ENCODE measurements at regions not wholly inside any gene's neighbourhood (a gene's known extent, or its start where the extent isn't known, plus 50 kb on each side); places are given as distances from the start of the nearest gene placed in this dataset.

DNA sequence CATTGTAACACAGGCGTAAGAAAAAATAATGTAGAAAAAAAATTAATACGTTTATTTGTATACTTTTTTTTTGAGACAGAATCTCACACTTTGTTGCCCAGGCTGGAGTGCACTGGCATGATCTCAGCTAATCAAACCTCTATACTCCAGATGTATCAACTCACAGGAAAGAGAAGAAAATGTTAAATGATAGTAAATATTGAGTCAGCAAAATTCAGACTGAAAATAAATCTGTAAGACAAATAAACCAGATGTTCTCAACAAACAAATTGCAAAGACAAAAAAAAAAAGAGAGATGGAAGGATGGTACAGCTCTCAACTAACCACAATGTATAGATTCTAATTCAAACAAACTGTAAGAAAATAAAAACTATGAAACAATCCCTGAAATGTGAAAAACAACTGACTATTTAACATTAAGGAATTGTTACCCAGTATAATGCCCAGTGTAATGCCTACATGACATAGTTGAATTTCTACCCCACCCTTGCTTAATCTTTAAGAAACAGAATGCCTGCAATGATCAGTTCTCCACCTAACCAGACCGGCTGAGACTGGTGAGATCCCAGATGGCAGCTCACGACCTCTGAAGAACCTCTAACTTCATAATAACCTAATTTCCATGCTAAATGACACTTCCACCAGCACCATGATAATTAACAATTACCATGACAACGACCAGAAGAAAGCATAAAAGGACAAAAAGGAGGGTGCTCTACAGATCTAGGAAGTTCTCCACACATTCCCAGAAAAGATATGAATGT is 272.0 kb upstream of the GNAI1 start:
- H3K4me3 ChIP-seq (replicated peaks in 1 of 2; ENCODE audit: low read depth in 2 of 2, low read length in 2 of 2) = no peak overlapping the region
- TF ChIP-seq, protein P1, sequence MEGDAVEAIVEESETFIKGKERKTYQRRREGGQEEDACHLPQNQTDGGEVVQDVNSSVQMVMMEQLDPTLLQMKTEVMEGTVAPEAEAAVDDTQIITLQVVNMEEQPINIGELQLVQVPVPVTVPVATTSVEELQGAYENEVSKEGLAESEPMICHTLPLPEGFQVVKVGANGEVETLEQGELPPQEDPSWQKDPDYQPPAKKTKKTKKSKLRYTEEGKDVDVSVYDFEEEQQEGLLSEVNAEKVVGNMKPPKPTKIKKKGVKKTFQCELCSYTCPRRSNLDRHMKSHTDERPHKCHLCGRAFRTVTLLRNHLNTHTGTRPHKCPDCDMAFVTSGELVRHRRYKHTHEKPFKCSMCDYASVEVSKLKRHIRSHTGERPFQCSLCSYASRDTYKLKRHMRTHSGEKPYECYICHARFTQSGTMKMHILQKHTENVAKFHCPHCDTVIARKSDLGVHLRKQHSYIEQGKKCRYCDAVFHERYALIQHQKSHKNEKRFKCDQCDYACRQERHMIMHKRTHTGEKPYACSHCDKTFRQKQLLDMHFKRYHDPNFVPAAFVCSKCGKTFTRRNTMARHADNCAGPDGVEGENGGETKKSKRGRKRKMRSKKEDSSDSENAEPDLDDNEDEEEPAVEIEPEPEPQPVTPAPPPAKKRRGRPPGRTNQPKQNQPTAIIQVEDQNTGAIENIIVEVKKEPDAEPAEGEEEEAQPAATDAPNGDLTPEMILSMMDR (IDR thresholded peaks at IDR 0.05; ENCODE audit: low read depth, low read length) = no peak
- DNase-seq (ENCODE audit: low read depth in 2 of 2) = no peak

DNA sequence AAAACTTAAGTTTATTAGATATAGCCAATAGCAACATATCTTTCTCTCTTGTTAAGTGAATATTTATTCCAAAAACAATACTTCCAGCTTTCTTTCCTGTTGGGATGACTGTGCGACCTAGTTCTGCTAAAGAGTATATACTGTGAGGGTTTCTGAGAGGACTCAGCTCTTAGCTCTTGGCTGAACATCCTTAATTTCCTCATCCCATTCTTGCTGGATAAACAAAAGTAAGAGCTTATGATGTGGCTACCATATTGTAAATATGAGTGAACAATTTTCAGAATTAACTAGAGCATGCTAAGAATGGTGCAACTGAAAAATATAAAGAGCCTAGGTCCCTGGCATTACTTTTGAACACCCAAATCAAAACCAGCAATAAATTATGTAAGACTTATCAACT is 279.5 kb upstream of the GNAI1 start:
- H3K4me3 ChIP-seq (replicated peaks in 1 of 2; ENCODE audit: low read depth in 2 of 2, low read length in 2 of 2) = no peak overlapping the region
- TF ChIP-seq, protein P1 (IDR thresholded peaks at IDR 0.05; ENCODE audit: low read depth, low read length) = no peak
- peak in 1 of 2 donors; percentile 7 for DNase-seq (ENCODE audit: low read depth in 2 of 2)

DNA sequence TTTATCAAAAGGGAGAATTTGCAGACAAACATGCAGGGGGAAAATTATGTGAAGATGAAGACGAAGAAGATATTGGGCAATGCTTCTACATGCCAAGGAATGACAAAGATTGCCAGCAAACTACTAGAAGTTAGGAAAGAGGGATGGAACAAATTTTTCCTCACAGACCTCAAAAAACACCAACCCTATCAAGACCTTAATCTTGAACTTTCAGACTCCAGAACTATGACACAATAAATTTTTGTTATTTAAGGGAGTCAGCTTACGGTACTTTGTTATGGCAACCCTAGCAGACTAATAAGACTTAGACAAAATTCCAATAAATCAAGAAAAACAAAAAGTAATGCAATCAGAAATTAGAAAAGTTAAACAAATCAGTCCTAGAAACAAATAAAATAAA is 280.0 kb upstream of the GNAI1 start:
- TF ChIP-seq, protein P1 (IDR thresholded peaks at IDR 0.05; ENCODE audit: low read depth, low read length) = no peak
- DNase-seq (ENCODE audit: low read depth in 2 of 2) = peak in 1 of 2 donors; percentile 56
- no peak overlapping the region for H3K4me3 ChIP-seq (replicated peaks in 1 of 2; ENCODE audit: low read depth in 2 of 2, low read length in 2 of 2)

DNA sequence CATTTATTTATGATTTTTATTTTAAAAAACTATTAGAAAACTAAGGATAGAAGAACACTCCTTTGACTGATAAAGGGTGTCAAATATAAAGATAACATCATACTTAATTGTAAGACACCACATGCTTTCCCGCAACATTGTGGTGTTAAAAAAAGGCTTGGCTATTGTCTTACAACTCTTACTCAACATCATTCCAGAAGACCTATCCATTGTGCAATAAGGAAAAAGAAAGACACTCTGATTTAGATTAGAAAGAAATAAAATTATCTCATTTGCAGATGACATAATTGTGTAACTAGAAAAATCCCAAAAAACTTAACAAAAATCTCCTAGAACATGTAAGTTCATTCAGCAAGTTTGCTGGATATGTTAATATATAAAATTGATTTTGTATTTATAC is 296.7 kb upstream of the GNAI1 start:
- no peak overlapping the region for H3K4me3 ChIP-seq (replicated peaks in 1 of 2; ENCODE audit: low read depth in 2 of 2, low read length in 2 of 2)
- peak in 1 of 2 donors; percentile 27 for DNase-seq (ENCODE audit: low read depth in 2 of 2)
- TF ChIP-seq, protein P1 (IDR thresholded peaks at IDR 0.05; ENCODE audit: low read depth, low read length) = no peak

DNA sequence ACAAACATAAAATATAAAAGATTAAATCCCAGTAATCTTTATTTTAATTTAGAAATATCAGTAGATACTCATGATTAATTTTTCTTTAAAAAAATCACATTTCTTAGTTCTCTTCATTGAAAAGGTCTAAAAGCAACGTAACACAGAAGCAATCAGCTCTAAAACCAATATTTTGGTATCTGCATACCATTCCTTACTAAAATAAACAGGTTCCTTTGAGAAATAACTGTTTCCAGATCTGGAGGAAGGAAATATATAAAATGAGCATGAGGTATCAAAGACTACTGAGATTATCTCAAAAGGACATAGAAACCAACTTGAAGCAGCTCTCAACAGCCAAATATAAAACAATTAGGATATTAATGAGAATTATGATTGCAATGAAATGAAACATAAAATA is 301.0 kb upstream of the GNAI1 start:
- DNase-seq (ENCODE audit: low read depth in 2 of 2) = no peak
- TF ChIP-seq, protein P1 (IDR thresholded peaks at IDR 0.05; ENCODE audit: low read depth, low read length) = no peak
- no peak overlapping the region for H3K4me3 ChIP-seq (replicated peaks in 1 of 2; ENCODE audit: low read depth in 2 of 2, low read length in 2 of 2)

DNA sequence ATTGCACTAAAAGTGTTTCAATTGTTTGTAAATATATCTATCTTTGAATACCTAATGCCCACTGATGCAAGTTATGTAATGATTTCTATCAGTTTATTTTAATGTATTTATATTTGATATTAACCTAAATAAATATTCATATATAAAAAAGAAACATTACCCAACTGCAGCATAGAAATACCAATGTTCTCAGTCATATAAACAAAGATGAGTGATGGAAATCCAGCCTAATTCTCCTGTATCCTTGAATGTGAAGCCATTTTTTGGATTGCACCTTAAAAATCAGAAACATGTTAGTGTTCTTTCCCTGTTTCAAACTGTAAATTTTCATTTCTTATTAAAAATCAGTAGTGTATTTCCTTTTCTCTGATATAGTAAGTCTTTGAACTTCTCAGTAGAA is 305.8 kb upstream of the GNAI1 start:
- H3K4me3 ChIP-seq (replicated peaks in 1 of 2; ENCODE audit: low read depth in 2 of 2, low read length in 2 of 2) = no peak overlapping the region
- DNase-seq (ENCODE audit: low read depth in 2 of 2) = no peak
- TF ChIP-seq, protein P1 (IDR thresholded peaks at IDR 0.05; ENCODE audit: low read depth, low read length) = no peak

Data from cardiac fibroblast (primary cell).